SH-SY5Y (cell line): ENCODE measurements at regions not wholly inside any gene's neighbourhood (a gene's known extent, or its start where the extent isn't known, plus 50 kb on each side); places are given as distances from the start of the nearest gene placed in this dataset.

Source experiments
- GATA2 ChIP-seq: IDR thresholded peaks from 2 replicates; pipeline ENCODE4 v1.6.1; 2011; ENCODE audit warnings: mild to moderate bottlenecking, low read depth, low read length
- GATA3 ChIP-seq: IDR thresholded peaks from 2 replicates; pipeline ENCODE4 v1.6.1; 2011; ENCODE audit warnings: low read depth, mild to moderate bottlenecking, low read length, moderate library complexity

DNA sequence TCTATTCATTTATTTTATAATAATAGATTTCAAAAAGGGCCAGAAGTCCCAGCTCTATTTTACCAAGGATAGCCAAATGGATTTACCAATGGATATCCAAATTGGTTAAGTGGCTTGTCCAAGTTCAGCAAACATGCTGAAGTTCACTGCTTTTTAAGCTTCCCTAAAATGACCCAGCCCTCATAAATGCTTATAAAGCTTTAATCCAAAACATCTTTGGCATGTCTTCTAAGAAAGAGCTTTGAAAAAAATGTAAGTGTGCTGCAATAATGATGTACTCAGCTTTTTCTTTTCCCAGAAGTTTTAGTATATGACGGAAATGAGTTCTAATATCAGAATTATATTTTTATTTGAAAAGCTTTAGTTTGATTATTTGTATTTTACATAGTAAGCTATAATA lies 451.5 kb upstream of the ADAMTS5 start:
- no peak for TF ChIP-seq GATA2
- TF ChIP-seq GATA3, result no peak
